SU-DHL-6 (cell line): ENCODE measurements at regions not wholly inside any gene's neighbourhood (a gene's known extent, or its start where the extent isn't known, plus 50 kb on each side); places are given as distances from the start of the nearest gene placed in this dataset.

Experiments
- EZH2phosphoT487 ChIP-seq: fragments of 200-600 bp; sonication (generic), shearing (Covaris generic); conservative IDR thresholded peaks from 2 replicates; pipeline ENCODE4 v1.6.1; 2018; ENCODE audit warnings: mild to moderate bottlenecking, antibody characterized with exemption, low read length, moderate library complexity, mixed read lengths
- TF ChIP-seq, protein P1 (sequence below): fragments of 200-600 bp; sonication (generic); IDR thresholded peaks from one replicate; pipeline ENCODE4 v1.5.1; 2017; ENCODE audit warnings: antibody characterized with exemption, mild to moderate bottlenecking, low read length, moderate library complexity; ENCODE audit not compliant: insufficient read depth, poor library complexity, severe bottlenecking

DNA sequence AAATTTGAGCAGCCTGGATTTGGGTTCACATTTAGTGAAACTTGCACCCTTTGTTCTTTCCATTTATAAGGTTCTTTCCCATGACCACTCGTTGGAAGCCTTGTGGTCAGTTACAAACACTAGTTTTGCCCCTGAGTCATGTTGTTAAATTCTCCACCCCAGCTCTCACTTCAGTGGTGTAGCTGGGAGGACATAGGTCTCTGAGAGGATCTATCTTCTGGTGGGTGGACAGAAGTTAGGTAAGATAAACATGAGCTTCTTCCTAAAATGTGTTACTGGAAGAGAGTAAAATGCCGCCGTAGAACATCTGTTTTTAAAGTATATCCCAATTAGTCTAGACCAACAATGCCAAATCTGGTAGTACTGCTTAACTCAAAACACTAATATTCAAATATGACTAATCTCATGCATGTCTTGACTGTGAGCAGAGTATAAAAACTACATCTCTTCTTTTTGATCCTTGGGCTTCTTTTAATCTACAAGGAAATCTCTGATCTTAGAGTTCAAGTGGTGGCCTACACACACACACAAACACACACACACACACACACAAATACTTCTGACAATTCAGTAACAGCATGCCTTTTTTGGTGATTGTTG, 162.6 kb upstream of the FN1 start:
- TF ChIP-seq, protein P1, sequence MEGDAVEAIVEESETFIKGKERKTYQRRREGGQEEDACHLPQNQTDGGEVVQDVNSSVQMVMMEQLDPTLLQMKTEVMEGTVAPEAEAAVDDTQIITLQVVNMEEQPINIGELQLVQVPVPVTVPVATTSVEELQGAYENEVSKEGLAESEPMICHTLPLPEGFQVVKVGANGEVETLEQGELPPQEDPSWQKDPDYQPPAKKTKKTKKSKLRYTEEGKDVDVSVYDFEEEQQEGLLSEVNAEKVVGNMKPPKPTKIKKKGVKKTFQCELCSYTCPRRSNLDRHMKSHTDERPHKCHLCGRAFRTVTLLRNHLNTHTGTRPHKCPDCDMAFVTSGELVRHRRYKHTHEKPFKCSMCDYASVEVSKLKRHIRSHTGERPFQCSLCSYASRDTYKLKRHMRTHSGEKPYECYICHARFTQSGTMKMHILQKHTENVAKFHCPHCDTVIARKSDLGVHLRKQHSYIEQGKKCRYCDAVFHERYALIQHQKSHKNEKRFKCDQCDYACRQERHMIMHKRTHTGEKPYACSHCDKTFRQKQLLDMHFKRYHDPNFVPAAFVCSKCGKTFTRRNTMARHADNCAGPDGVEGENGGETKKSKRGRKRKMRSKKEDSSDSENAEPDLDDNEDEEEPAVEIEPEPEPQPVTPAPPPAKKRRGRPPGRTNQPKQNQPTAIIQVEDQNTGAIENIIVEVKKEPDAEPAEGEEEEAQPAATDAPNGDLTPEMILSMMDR, result no peak
- TF ChIP-seq EZH2phosphoT487, result no peak
